ENCODE measurements at regions not wholly inside any gene's neighbourhood (a gene's known extent, or its start where the extent isn't known, plus 50 kb on each side); places are given as distances from the start of the nearest gene placed in this dataset.

- H3K23ac ChIP-seq (ENCODE audit: insufficient read length): no peak overlapping the region
- H3K79me2 ChIP-seq (ENCODE audit: control insufficient read depth in 1 of 2, insufficient read depth in 2 of 2, low read length in 2 of 2): no peaks in the 10 kb centered on the region
- no peak overlapping the region for H4K91ac ChIP-seq (replicated peaks; ENCODE audit: insufficient read length, low read length)
- no peak overlapping the region for H4K5ac ChIP-seq (ENCODE audit: insufficient read length, low read depth, low read length)
- no peak overlapping the region for H4K8ac ChIP-seq (ENCODE audit: extremely low read depth, insufficient read depth, low read length)
- H3K4ac ChIP-seq (replicated peaks; ENCODE audit: insufficient read length, low read depth, low read length): no peak overlapping the region
- ChIA-PET POLR2A (ENCODE audit: partially characterized antibody) (no interaction called here), CTCF (ENCODE audit: partially characterized antibody) (no interaction called here)
- no peaks in the 10 kb centered on the region; a peak in 2 of 8 replicates for H3K36me3 ChIP-seq (ENCODE audit: control insufficient read depth in 2 of 4, insufficient read depth in 4 of 4, low read length in 3 of 4)
- WGBS, 2 experiments (ENCODE audit: extremely low coverage in 1 of 2, insufficient coverage in 1 of 2, insufficient read length in 1 of 2, insufficient replicate concordance in 2 of 2, low coverage in 1 of 2, low lambda C conversion rate in 2 of 2, missing lambda C conversion rate in 1 of 2): 97% methylated on average over 2 of the region's 2 CpGs; no CpG with 5 or more reads in 1 of the 2 experiments
- H3K4me2 ChIP-seq (ENCODE audit: insufficient read depth in 1 of 2, low read depth in 2 of 2, low read length in 2 of 2): no peak overlapping the region
- H3K27me3 ChIP-seq (replicated peaks in 1 of 4; ENCODE audit: control insufficient read depth in 3 of 4, extremely low read depth in 1 of 4, insufficient read depth in 3 of 4, low read length in 3 of 4): no peaks in the 10 kb centered on the region
- no peaks in the 10 kb centered on the region for H4K20me1 ChIP-seq (replicated peaks in 1 of 2; ENCODE audit: control insufficient read depth in 1 of 2, insufficient read depth in 2 of 2, low read length in 2 of 2)
- peaks cover 9 to 13% of the 10 kb centered on the region in 2 experiments; a peak in 3 of 4 replicates for H3K9me3 ChIP-seq (ENCODE audit: insufficient read depth in 2 of 2, low read depth in 1 of 2, low read length in 1 of 2)
- DNase-seq (ENCODE audit: low read depth in 1 of 2, low spot score in 2 of 2) (no peak), FAIRE-seq (no peak)
- H3K56ac ChIP-seq (replicated peaks; ENCODE audit: insufficient read length, low read depth, low read length): no peak overlapping the region
- H3K18ac ChIP-seq (ENCODE audit: extremely low read depth, low read length): no peak overlapping the region
- no peaks in the 10 kb centered on the region for H3K23me2 ChIP-seq (ENCODE audit: low read depth, low read length)
- H2BK20ac ChIP-seq (ENCODE audit: low read length): no peak overlapping the region
- H3K27ac ChIP-seq (ENCODE audit: low read depth, low read length): no peak overlapping the region
- H2AK5ac ChIP-seq (ENCODE audit: low read depth, low read length): no peak overlapping the region
- no peak overlapping the region for H2AFZ ChIP-seq (ENCODE audit: low read length)
- no peak overlapping the region for H2BK15ac ChIP-seq (ENCODE audit: low read length)
- H3K79me1 ChIP-seq (ENCODE audit: low read depth, low read length): no peaks in the 10 kb centered on the region
- no peak overlapping the region for H3K4me3 ChIP-seq (ENCODE audit: extremely low read depth in 1 of 4, insufficient read depth in 2 of 4, low read depth in 3 of 4, low read length in 4 of 4)
- peaks cover 0 to 7% (median 0%) of the 10 kb centered on the region in 4 experiments; a peak in 1 of 7 replicates for H3K4me1 ChIP-seq (replicated peaks in 1 of 4; ENCODE audit: control insufficient read depth in 3 of 4, insufficient read depth in 4 of 4, low read length in 3 of 4)
- no peak overlapping the region for H3K14ac ChIP-seq (ENCODE audit: insufficient read length)
- H2BK120ac ChIP-seq (replicated peaks; ENCODE audit: low read depth, low read length): no peak overlapping the region
- no peak overlapping the region for H3K9ac ChIP-seq (replicated peaks in 1 of 4; ENCODE audit: extremely low read depth in 1 of 4, low read depth in 3 of 4, low read length in 3 of 4)
- H2BK5ac ChIP-seq (ENCODE audit: low read depth, low read length): no peak overlapping the region
- no peak overlapping the region for H2BK12ac ChIP-seq (ENCODE audit: low read depth, low read length)
- no peak for TF ChIP-seq CHD2 (IDR thresholded peaks at IDR 0.05; ENCODE audit: low read length)
- TF ChIP-seq SIRT6 (IDR thresholded peaks at IDR 0.05; ENCODE audit: low read length): no peak
- no peak for TF ChIP-seq RFX5 (IDR thresholded peaks at IDR 0.05; ENCODE audit: borderline replicate concordance, low read depth, low read length)
- no peak for TF ChIP-seq ATF2 (IDR thresholded peaks at IDR 0.05; ENCODE audit: low read length)
- no peak for TF ChIP-seq TEAD4 (IDR thresholded peaks at IDR 0.05; ENCODE audit: low read depth, low read length)
- no peak for TF ChIP-seq E2F6 (IDR thresholded peaks at IDR 0.05)
- no peak for TF ChIP-seq JUND (IDR thresholded peaks at IDR 0.05; ENCODE audit: low read length)
- no peak for TF ChIP-seq NANOG (IDR thresholded peaks at IDR 0.05; ENCODE audit: insufficient read depth, low read depth, low read length, poor library complexity, severe bottlenecking)
- no peak for TF ChIP-seq ATF3 (IDR thresholded peaks at IDR 0.05; ENCODE audit: insufficient read depth, low read depth, low read length)
- TF ChIP-seq YY1 (IDR thresholded peaks at IDR 0.05; ENCODE audit: low read depth, low read length): no peak
- TF ChIP-seq NRF1 (IDR thresholded peaks at IDR 0.05; ENCODE audit: low read depth, low read length): no peak
These were observed 310.2 kb upstream of the CTNND2 start for GRCh38 chr5:12214267-12215015.

Data from H1 (cell line).